Cardiac fibroblast (primary cell): ENCODE measurements at regions not wholly inside any gene's neighbourhood (a gene's known extent, or its start where the extent isn't known, plus 50 kb on each side); places are given as distances from the start of the nearest gene placed in this dataset.
"Not testable (repeated sequence)": the region's sequence is repeated elsewhere in the genome, so short reads cannot be mapped to it uniquely, and the experiment has no call there.

Experiments
- DNase-seq, 2 donors: peaks; one replicate each; pipeline versions ENCODE4 v3.0.0 to v3.0.0-alpha.2; 2010; ENCODE audit warnings: low read depth in 2 of 2
- H3K4me3 ChIP-seq, 2 donors: replicated peaks in 1 of 2; 1 replicate in 1 of 2; 2 replicates in 1 of 2; pipeline ENCODE4 v1.5.1; 2011; ENCODE audit warnings: low read depth in 2 of 2, low read length in 2 of 2, mild to moderate bottlenecking in 2 of 2, moderate library complexity in 1 of 2
- CTCF ChIP-seq: IDR thresholded peaks from one replicate; pipeline ENCODE4 v1.5.1; 2011; ENCODE audit warnings: low read depth, mild to moderate bottlenecking, low read length, inconsistent platforms

- DNase-seq: peak; percentile 74 to 85
- no peak for TF ChIP-seq CTCF
- no peak overlapping the region for H3K4me3 ChIP-seq
Measured at GRCh38 chr14:84323978-84324377, 1206.0 kb upstream of the FLRT2 start.

- no peak for TF ChIP-seq CTCF
- H3K4me3 ChIP-seq: no peak overlapping the region
- no peak for DNase-seq
Measured at GRCh38 chr14:84336433-84336832, 1193.5 kb upstream of the FLRT2 start.

GRCh38 chr14:84340938-84341337 lies 1189.0 kb upstream of the FLRT2 start:
- H3K4me3 ChIP-seq: no peak overlapping the region
- TF ChIP-seq CTCF: no peak
- peak; percentile 41 to 48 for DNase-seq

GRCh38 chr14:84341867-84342266 lies 1188.1 kb upstream of the FLRT2 start:
- H3K4me3 ChIP-seq, DNase-seq: not testable (repeated sequence)

- DNase-seq: peak; percentile 65 to 71
- no peak overlapping the region for H3K4me3 ChIP-seq
- no peak for TF ChIP-seq CTCF
Measured at GRCh38 chr14:84343656-84344055, 1186.3 kb upstream of the FLRT2 start.

- H3K4me3 ChIP-seq: no peak overlapping the region
- DNase-seq: no peak
- TF ChIP-seq CTCF: no peak
Measured at GRCh38 chr14:84351646-84352045, 1178.3 kb upstream of the FLRT2 start.

GRCh38 chr14:84361476-84361875 lies 1168.5 kb upstream of the FLRT2 start:
- DNase-seq: no peak
- H3K4me3 ChIP-seq: no peak overlapping the region
- TF ChIP-seq CTCF: no peak

GRCh38 chr14:84375235-84375634 lies 1154.7 kb upstream of the FLRT2 start:
- no peak for TF ChIP-seq CTCF
- H3K4me3 ChIP-seq: no peak overlapping the region
- peak; percentile 2 to 20 for DNase-seq
